ENCODE measurements at regions not wholly inside any gene's neighbourhood (a gene's known extent, or its start where the extent isn't known, plus 50 kb on each side); places are given as distances from the start of the nearest gene placed in this dataset.
A peak's percentile ranks its signal among the peaks of the same experiment; 100 is the strongest.

- no peaks in the 10 kb centered on the region for H3K4me1 Mint-ChIP-seq
- no peaks in the 10 kb centered on the region for H3K36me3 ChIP-seq
- TF ChIP-seq EZH2 (IDR thresholded peaks at IDR 0.05) (no peak), CTCF (IDR thresholded peaks at IDR 0.05) (no peak), EZH2phosphoT487 (IDR thresholded peaks at IDR 0.05) (no peak)
- no peaks in the 10 kb centered on the region for H3K9me3 Mint-ChIP-seq
- H3K9ac ChIP-seq = no peak overlapping the region
- no peaks in the 10 kb centered on the region for H4K20me1 ChIP-seq (ENCODE audit: low read depth)
- H3K79me2 ChIP-seq (ENCODE audit: low read depth) = no peaks in the 10 kb centered on the region
- no peak overlapping the region for H3K27ac ChIP-seq
- H3K27me3 ChIP-seq = no peaks in the 10 kb centered on the region
- no peaks in the 10 kb centered on the region for H3K36me3 Mint-ChIP-seq
- DNase-seq (ENCODE audit: low spot score) = no peak
- no peak overlapping the region for H3K4me3 ChIP-seq
- H3K4me2 ChIP-seq = no peak overlapping the region
- H2AFZ ChIP-seq (replicated peaks) = no peak overlapping the region
- no peaks in the 10 kb centered on the region for H3K27me3 Mint-ChIP-seq (ENCODE audit: insufficient read depth, low read depth)
- no peaks in the 10 kb centered on the region for H3K4me1 ChIP-seq
- no peaks in the 10 kb centered on the region for H3K9me3 ChIP-seq (ENCODE audit: low read depth)
- H3K27ac Mint-ChIP-seq = no peak overlapping the region
- no peak overlapping the region for H3K4me3 Mint-ChIP-seq
- no peaks in the 10 kb centered on the region for H3F3A ChIP-seq (ENCODE audit: low read depth)
These were observed 743.4 kb downstream of the RPS29 start for GRCh38 chr14:48842785-48843184.

DNA sequence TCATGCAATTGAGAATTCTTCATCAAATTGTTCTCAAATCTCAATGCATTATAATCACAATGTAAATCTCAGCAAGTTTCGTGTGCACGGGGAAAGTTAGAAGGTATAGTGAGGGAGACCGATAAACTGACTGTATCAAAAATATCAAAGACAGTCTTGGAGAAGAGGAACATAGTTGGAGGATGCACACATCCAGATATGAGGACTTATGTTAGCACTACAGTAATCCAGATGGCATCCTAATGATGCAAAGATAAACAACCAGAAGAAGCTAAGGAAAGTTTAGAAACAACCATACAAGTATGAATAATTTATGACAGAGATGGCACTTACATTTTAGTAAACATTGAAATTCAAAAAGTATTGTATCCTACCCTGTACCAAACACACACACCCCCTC lies 760.1 kb downstream of the RPS29 start:
- Histone ChIP-seq H3K9me3 (ENCODE audit: low read depth) (no peaks in the 10 kb centered on the region), H4K20me1 (ENCODE audit: low read depth) (no peaks in the 10 kb centered on the region), H3K27me3 (no peaks in the 10 kb centered on the region), H3K4me1 (no peaks in the 10 kb centered on the region), H3K27ac (no peak overlapping the region), H3F3A (ENCODE audit: low read depth) (no peaks in the 10 kb centered on the region), H3K9ac (no peak overlapping the region), H3K4me3 (no peak overlapping the region), H3K36me3 (no peaks in the 10 kb centered on the region), H3K4me2 (no peak overlapping the region), H2AFZ (replicated peaks) (no peak overlapping the region), H3K79me2 (ENCODE audit: low read depth) (no peaks in the 10 kb centered on the region)
- H3K9me3 Mint-ChIP-seq = no peaks in the 10 kb centered on the region
- H3K4me1 Mint-ChIP-seq = no peaks in the 10 kb centered on the region
- TF ChIP-seq EZH2phosphoT487 (IDR thresholded peaks at IDR 0.05) (no peak), EZH2 (IDR thresholded peaks at IDR 0.05) (no peak), CTCF (IDR thresholded peaks at IDR 0.05) (no peak)
- no peak overlapping the region for H3K4me3 Mint-ChIP-seq
- no peak for DNase-seq (ENCODE audit: low spot score)
- no peak overlapping the region for H3K27ac Mint-ChIP-seq
- no peaks in the 10 kb centered on the region for H3K27me3 Mint-ChIP-seq (ENCODE audit: insufficient read depth, low read depth)
- no peaks in the 10 kb centered on the region for H3K36me3 Mint-ChIP-seq

- no peaks in the 10 kb centered on the region for H3K27me3 Mint-ChIP-seq (ENCODE audit: insufficient read depth, low read depth)
- H3K4me3 Mint-ChIP-seq = no peak overlapping the region
These were observed 771.6 kb downstream of the RPS29 start for GRCh38 chr14:48814562-48814961.

More at GRCh38 chr14:48814562-48814961, 771.6 kb downstream of the RPS29 start:
- Histone ChIP-seq H3K9me3 (ENCODE audit: low read depth) (no peaks in the 10 kb centered on the region), H2AFZ (replicated peaks) (peak overlapping the region; percentile 74), H3K27me3 (no peaks in the 10 kb centered on the region), H3K79me2 (ENCODE audit: low read depth) (no peaks in the 10 kb centered on the region), H3K4me3 (no peak overlapping the region), H3K4me2 (no peak overlapping the region), H3K9ac (no peak overlapping the region), H3F3A (ENCODE audit: low read depth) (no peaks in the 10 kb centered on the region), H3K36me3 (no peaks in the 10 kb centered on the region), H3K4me1 (no peaks in the 10 kb centered on the region), H4K20me1 (ENCODE audit: low read depth) (no peaks in the 10 kb centered on the region), H3K27ac (no peak overlapping the region)
- TF ChIP-seq EZH2 (IDR thresholded peaks at IDR 0.05) (no peak), EZH2phosphoT487 (IDR thresholded peaks at IDR 0.05) (no peak), CTCF (IDR thresholded peaks at IDR 0.05) (no peak)
- no peaks in the 10 kb centered on the region for H3K4me1 Mint-ChIP-seq
- no peak for DNase-seq (ENCODE audit: low spot score)
- no peaks in the 10 kb centered on the region for H3K36me3 Mint-ChIP-seq
- no peaks in the 10 kb centered on the region for H3K9me3 Mint-ChIP-seq
- H3K27ac Mint-ChIP-seq = no peak overlapping the region

Measured in neural progenitor cell (in vitro differentiated cells).